RWPE1 (cell line): ENCODE measurements at regions not wholly inside any gene's neighbourhood (a gene's known extent, or its start where the extent isn't known, plus 50 kb on each side); places are given as distances from the start of the nearest gene placed in this dataset.

ENCODE experiments used
- CTCF ChIA-PET: fragments of 350-600 bp; sonication (Branson Sonifier 250); formaldehyde crosslinking; extraction: SDS; loops from one replicate; lab custom pipeline; 2021; lab: Yijun Ruan, JAX
- POLR2A ChIA-PET: fragments of 400-600 bp; formaldehyde crosslinking; extraction: SDS; loops from one replicate; lab custom pipeline; 2020; ENCODE audit warnings: antibody characterized with exemption; ENCODE audit not compliant: low non-redundant PET; lab: Yijun Ruan, JAX
- DNase-seq: peaks from one replicate; pipeline ENCODE4 v3.0.0; 2012; ENCODE audit warnings: low spot score
- H3K27ac ChIP-seq: fragments of 450-650 bp; 2 replicates; pipeline ENCODE4 v1.5.1; 2017
- CTCF ChIP-seq: fragments of 450-650 bp; conservative IDR thresholded peaks from 2 replicates; pipeline ENCODE4 v1.5.1; 2017; ENCODE audit warnings: low read depth, mild to moderate bottlenecking

- DNase-seq = no peak
- ChIA-PET CTCF (interaction anchor here (0.6 kb wide), 1 partner anchor 414 kb away, joined by 11 read pairs; no protein-coding TSS in a partner anchor), POLR2A (no interaction called here)
- H3K27ac ChIP-seq = no peak overlapping the region
- TF ChIP-seq CTCF = no peak
Observed at GRCh38 chr4:31124008-31124585, 403.9 kb downstream of the PCDH7 start.

GRCh38 chr4:31125061-31125460 lies 404.9 kb downstream of the PCDH7 start:
- POLR2A ChIA-PET = no interaction called here
- TF ChIP-seq CTCF = no peak
- no peak for DNase-seq
- CTCF ChIA-PET = interaction anchor here (0.7 kb wide), 1 partner anchor 111 kb away, joined by 5 read pairs; no protein-coding TSS in a partner anchor
- H3K27ac ChIP-seq = no peak overlapping the region

GRCh38 chr4:31125496-31125895 lies 405.3 kb downstream of the PCDH7 start:
- TF ChIP-seq CTCF = no peak
- no peak overlapping the region for H3K27ac ChIP-seq
- CTCF ChIA-PET = interaction anchor here (0.7 kb wide), 1 partner anchor 110 kb away, joined by 5 read pairs; no protein-coding TSS in a partner anchor
- POLR2A ChIA-PET = no interaction called here
- no peak for DNase-seq

GRCh38 chr4:31126881-31127398 lies 406.8 kb downstream of the PCDH7 start:
- ChIA-PET CTCF (interaction anchor here (1.6 kb wide), 1 partner anchor 11 kb away, joined by 6 read pairs; no protein-coding TSS in a partner anchor), POLR2A (no interaction called here)
- no peak overlapping the region for H3K27ac ChIP-seq
- TF ChIP-seq CTCF = no peak
- no peak for DNase-seq

GRCh38 chr4:31130930-31131329 lies 410.8 kb downstream of the PCDH7 start:
- no peak for DNase-seq
- CTCF ChIA-PET = interaction anchor here (0.6 kb wide), 1 partner anchor 166 kb away, joined by 4 read pairs; no protein-coding TSS in a partner anchor
- TF ChIP-seq CTCF = no peak
- no peak overlapping the region for H3K27ac ChIP-seq
- POLR2A ChIA-PET = no interaction called here

- ChIA-PET CTCF (no interaction called here), POLR2A (no interaction called here)
- no peak for TF ChIP-seq CTCF
- DNase-seq = no peak
- no peak overlapping the region for H3K27ac ChIP-seq
Observed at GRCh38 chr4:31134720-31135119, 414.6 kb downstream of the PCDH7 start.
